GM12878 (cell line): ENCODE measurements at regions not wholly inside any gene's neighbourhood (a gene's known extent, or its start where the extent isn't known, plus 50 kb on each side); places are given as distances from the start of the nearest gene placed in this dataset.

Source experiments
- ATAC-seq: fragments of 200-7000 bp; cut with Tn5 transposase; 3 replicates; pipeline ENCODE4 v1.9.1; 2020; ENCODE audit warnings: mild to moderate bottlenecking, moderate library complexity
- BruUV-seq: library from RNA; stranded (reverse); fragments of 400-500 nt; replicated peaks from 2 replicates; lab custom pipeline; 2021; lab: Mats Ljungman, UMichigan
- CTCF ChIA-PET: fragments of 300-600 bp; sonication (Branson Sonifier 250); formaldehyde crosslinking; extraction: SDS; loops from one replicate; lab custom pipeline; 2021; ENCODE audit warnings: inconsistent platforms; lab: Yijun Ruan, JAX
- POLR2A ChIA-PET: fragments of 350-600 bp; formaldehyde crosslinking; extraction: SDS; loops from one replicate; lab custom pipeline; 2021; ENCODE audit warnings: inconsistent platforms; lab: Charles Lee
- RAD21 ChIA-PET: fragments of 300-600 bp; sonication (Branson Sonifier 250); formaldehyde crosslinking; loops from one replicate; lab custom pipeline; 2023; ENCODE audit warnings: antibody characterized with exemption; ENCODE audit not compliant: unreplicated experiment; lab: Charles Lee
- SMC1A ChIA-PET: fragments of 300-600 bp; sonication (Branson Sonifier 250); formaldehyde crosslinking; loops from one replicate; lab custom pipeline; 2023; ENCODE audit not compliant: unreplicated experiment, uncharacterized antibody; lab: Charles Lee
- DNase-seq: peaks from one replicate; pipeline ENCODE4 v3.0.0-alpha.2; 2011; ENCODE audit warnings: low read depth, low spot score
- FAIRE-seq: peaks from 3 replicates; lab custom pipeline; 2011; peaks lifted over from hg19 to GRCh38; lab: Jason Lieb, UNC
- H2AFZ ChIP-seq: 2 replicates; pipeline ENCODE4 v1.6.0; 2011; ENCODE audit warnings: low read depth, low read length, control low read depth; ENCODE audit not compliant: control insufficient read depth
- H3K27ac ChIP-seq: 2 replicates; pipeline ENCODE4 v1.5.1; 2011; ENCODE audit warnings: control low read depth; ENCODE audit not compliant: control insufficient read depth, insufficient read depth
- H3K27me3 ChIP-seq, 2 experiments: replicated peaks in 1 of 2; 2 replicates each; pipeline versions ENCODE4 v1.6.0 to v1.6.1; 2011; ENCODE audit warnings: low read length in 1 of 2; ENCODE audit not compliant: control insufficient read depth in 2 of 2, insufficient read depth in 2 of 2
- H3K36me3 ChIP-seq, 2 experiments: 2 replicates each; pipeline ENCODE4 v1.5.1; 2011; ENCODE audit warnings: low read length in 1 of 2; ENCODE audit not compliant: control insufficient read depth in 2 of 2, insufficient read depth in 2 of 2
- H3K4me1 ChIP-seq: 2 replicates; pipeline ENCODE4 v1.6.1; 2011; ENCODE audit warnings: mild to moderate bottlenecking, low read length, moderate library complexity, mixed read lengths; ENCODE audit not compliant: control insufficient read depth, insufficient read depth
- H3K4me2 ChIP-seq: 2 replicates; pipeline ENCODE4 v1.6.0; 2011; ENCODE audit warnings: control low read depth; ENCODE audit not compliant: control insufficient read depth, insufficient read depth
- H3K4me3 ChIP-seq: fragments of 200-600 bp; sonication (generic); 2 replicates; pipeline ENCODE4 v1.5.1; 2016
- H3K79me2 ChIP-seq: 2 replicates; pipeline ENCODE4 v1.6.0; 2011; ENCODE audit warnings: low read length; ENCODE audit not compliant: control insufficient read depth, insufficient read depth
- H3K9ac ChIP-seq: 2 replicates; pipeline ENCODE4 v1.8.0; 2011; ENCODE audit warnings: low read length, control low read depth, mixed read lengths; ENCODE audit not compliant: control insufficient read depth, insufficient read depth
- H3K9me3 ChIP-seq: replicated peaks from 3 replicates; pipeline ENCODE4 v1.5.1; 2011; ENCODE audit warnings: mild to moderate bottlenecking, low read length; ENCODE audit not compliant: control insufficient read depth, insufficient read depth
- H4K20me1 ChIP-seq: 2 replicates; pipeline ENCODE4 v1.6.0; 2011; ENCODE audit not compliant: control insufficient read depth, insufficient read depth
- GABPA ChIP-seq: IDR thresholded peaks from 2 replicates; pipeline ENCODE4 v1.6.1; 2014; ENCODE audit warnings: antibody characterized with exemption, low read depth, mild to moderate bottlenecking, inconsistent platforms
- JUNB ChIP-seq: IDR thresholded peaks from 2 replicates; pipeline ENCODE4 v1.6.1; 2016; ENCODE audit warnings: antibody characterized with exemption, mild to moderate bottlenecking
- MYB ChIP-seq: fragments of 150-350 bp; IDR thresholded peaks from 2 replicates; pipeline ENCODE4 v1.6.1; 2014; ENCODE audit warnings: mild to moderate bottlenecking, low read depth, low read length, borderline replicate concordance
- NR2F1 ChIP-seq: fragments of 450-650 bp; conservative IDR thresholded peaks from 2 replicates; pipeline ENCODE4 v1.6.1; 2017; ENCODE audit warnings: mild to moderate bottlenecking
- RELA ChIP-seq: fragments of 450-650 bp; IDR thresholded peaks from 2 replicates; pipeline ENCODE4 v1.8.0; 2014; ENCODE audit warnings: borderline replicate concordance; ENCODE audit not compliant: partially characterized antibody
- TAF1 ChIP-seq: IDR thresholded peaks from 2 replicates; pipeline ENCODE4 v1.6.1; 2011; ENCODE audit warnings: mild to moderate bottlenecking, low read depth, low read length, borderline replicate concordance
- TCF12 ChIP-seq: IDR thresholded peaks from 2 replicates; pipeline ENCODE4 v1.6.1; 2011; ENCODE audit warnings: low read depth, mild to moderate bottlenecking, low read length
- ZBED1 ChIP-seq: IDR thresholded peaks from 2 replicates; pipeline ENCODE4 v1.6.1; 2016; ENCODE audit warnings: borderline replicate concordance
- ZNF207 ChIP-seq: fragments of 450-650 bp; IDR thresholded peaks from 2 replicates; pipeline ENCODE4 v1.6.1; 2014; ENCODE audit warnings: antibody characterized with exemption, mild to moderate bottlenecking, borderline replicate concordance
- ZZZ3 ChIP-seq: IDR thresholded peaks from 2 replicates; pipeline ENCODE4 v1.6.1; 2011; ENCODE audit warnings: low read depth; ENCODE audit not compliant: control insufficient read depth, insufficient read length
- WGBS: methylation state at CpG from one replicate; pipeline ENCODE4 v1.1.6; 2016; ENCODE audit warnings: low lambda C conversion rate; ENCODE audit not compliant: insufficient replicate concordance, insufficient coverage; ENCODE audit errors: missing lambda C conversion rate; 5-methylcytosine and 5-hydroxymethylcytosine counted together
- in situ Hi-C: fragments of 300-500 bp; cut with MboI; formaldehyde crosslinking; loops from 9 replicates; pipeline ENCODE4 v1.14.3; 2018; ENCODE audit warnings: mixed read lengths
- intact Hi-C: fragments of 100-400 bp; cut with micrococcal nuclease; formaldehyde crosslinking; loops from one replicate; pipeline ENCODE4 v1.14.2; 2022; ENCODE audit not compliant: unreplicated experiment

GRCh38 chr10:4181621-4182049, 396.6 kb upstream of the KLF6 start:
- Histone ChIP-seq H3K4me1 (peaks cover 11% of the 10 kb centered on the region), H3K79me2 (no peaks in the 10 kb centered on the region), H3K4me2 (no peak overlapping the region; the same call in 1 of the 2 replicates), H3K36me3 (no peaks in the 10 kb centered on the region), H3K9ac (no peak overlapping the region), H3K4me3 (no peak overlapping the region), H3K27me3 (no peaks in the 10 kb centered on the region; a peak in 1 of 4 replicates), H2AFZ (no peak overlapping the region), H4K20me1 (no peaks in the 10 kb centered on the region), H3K9me3 (no peaks in the 10 kb centered on the region), H3K27ac (no peak overlapping the region)
- BruUV-seq: no TSS peak
- ChIA-PET CTCF (no interaction called here), SMC1A (no interaction called here), RAD21 (no interaction called here), POLR2A (no interaction called here)
- in situ Hi-C loops (no loop called here), intact Hi-C loops (no loop called here)
- FAIRE-seq (no peak), DNase-seq (no peak), ATAC-seq (no peak)
- TF ChIP-seq JUNB: peak; percentile 64
- TF ChIP-seq MYB: no peak
- WGBS: 0% methylated on average over 2 of the region's 2 CpGs

- ChIA-PET SMC1A (no interaction called here), CTCF (no interaction called here), POLR2A (interaction anchor here (0.6 kb wide), 1 partner anchor 25 kb away, joined by 3 read pairs; no protein-coding TSS in a partner anchor)
- 72% methylated on average over 9 of the region's 9 CpGs for WGBS
- in situ Hi-C loops (no loop called here), intact Hi-C loops (no loop called here)
- Histone ChIP-seq H3K4me1 (peaks cover 16% of the 10 kb centered on the region), H4K20me1 (no peaks in the 10 kb centered on the region), H3K9me3 (no peaks in the 10 kb centered on the region), H3K27ac (no peak overlapping the region), H3K36me3 (no peaks in the 10 kb centered on the region), H3K9ac (no peak overlapping the region), H3K4me2 (no peak overlapping the region), H3K27me3 (no peaks in the 10 kb centered on the region; a peak in 1 of 4 replicates), H2AFZ (no peak overlapping the region)
- DNase-seq: no peak
- ATAC-seq: no peak
- no peak for FAIRE-seq
- TF ChIP-seq TCF12 (no peak), GABPA (no peak), NR2F1 (no peak), TAF1 (no peak), ZBED1 (no peak), ZZZ3 (no peak), ZNF207 (no peak), RELA (no peak)
- TF ChIP-seq, all 136 proteins: peak for 0
- Histone ChIP-seq H3K4me3 (no peak overlapping the region), H3K79me2 (no peaks in the 10 kb centered on the region)
- RAD21 ChIA-PET: no interaction called here
- BruUV-seq: no TSS peak
Observed at GRCh38 chr10:4181081-4181480, 396.1 kb upstream of the KLF6 start.
